ENCODE measurements at regions not wholly inside any gene's neighbourhood (a gene's known extent, or its start where the extent isn't known, plus 50 kb on each side); places are given as distances from the start of the nearest gene placed in this dataset.
"Not testable (repeated sequence)": the region's sequence is repeated elsewhere in the genome, so short reads cannot be mapped to it uniquely, and the experiment has no call there.

- TF ChIP-seq CTCF (IDR thresholded peaks at IDR 0.05); ZFX (IDR thresholded peaks at IDR 0.05; ENCODE audit: borderline replicate concordance): not testable (repeated sequence)
Measured at GRCh38 chrY:6401871-6402270, 155.8 kb downstream of the TSPY2 start.

All from 22Rv1 (cell line).